H9 (cell line): ENCODE measurements at regions not wholly inside any gene's neighbourhood (a gene's known extent, or its start where the extent isn't known, plus 50 kb on each side); places are given as distances from the start of the nearest gene placed in this dataset.

ENCODE experiments used
- DNase-seq: peaks from one replicate; pipeline ENCODE4 v3.0.0-alpha.2; 2017
- H2AFZ ChIP-seq: one replicate; pipeline ENCODE4 v1.6.1; 2013; ENCODE audit warnings: mild to moderate bottlenecking, low read length, control low read depth, moderate library complexity
- H2AK5ac ChIP-seq: 2 replicates; pipeline ENCODE4 v1.6.1; 2013; ENCODE audit warnings: low read length, control low read depth, mixed read lengths; ENCODE audit not compliant: insufficient read length
- H2BK120ac ChIP-seq: one replicate; pipeline ENCODE4 v1.6.1; 2013; ENCODE audit warnings: low read depth, mild to moderate bottlenecking, low read length, control low read depth, inconsistent platforms; ENCODE audit not compliant: poor library complexity, severe bottlenecking
- H2BK12ac ChIP-seq: 2 replicates; pipeline ENCODE4 v1.6.1; 2013; ENCODE audit warnings: low read length, control low read depth, mixed read lengths, low read depth; ENCODE audit not compliant: insufficient read length
- H2BK15ac ChIP-seq: 2 replicates; pipeline ENCODE4 v1.6.1; 2013; ENCODE audit warnings: low read depth, low read length, control low read depth
- H2BK20ac ChIP-seq: one replicate; pipeline ENCODE4 v1.6.1; 2013; ENCODE audit warnings: low read depth, mild to moderate bottlenecking, low read length, control low read depth, inconsistent platforms; ENCODE audit not compliant: poor library complexity, severe bottlenecking
- H2BK5ac ChIP-seq: 2 replicates; pipeline ENCODE4 v1.6.1; 2013; ENCODE audit warnings: low read length, control low read depth, mixed read lengths; ENCODE audit not compliant: insufficient read length
- H3K14ac ChIP-seq: 2 replicates; pipeline ENCODE4 v1.6.1; 2013; ENCODE audit warnings: low read length, control low read depth; ENCODE audit not compliant: insufficient read depth
- H3K18ac ChIP-seq: 2 replicates; pipeline ENCODE4 v1.6.1; 2013; ENCODE audit warnings: low read depth, mild to moderate bottlenecking, mixed read lengths, low read length, control low read depth; ENCODE audit not compliant: insufficient read length
- H3K23ac ChIP-seq: 2 replicates; pipeline ENCODE4 v1.6.1; 2013; ENCODE audit warnings: low read length, control low read depth, mixed read lengths, low read depth; ENCODE audit not compliant: insufficient read length
- H3K23me2 ChIP-seq: 2 replicates; pipeline ENCODE4 v1.6.1; 2013; ENCODE audit warnings: low read depth, mild to moderate bottlenecking, mixed read lengths, low read length, control low read depth; ENCODE audit not compliant: insufficient read length, poor library complexity, severe bottlenecking
- H3K27ac ChIP-seq: 2 replicates; pipeline ENCODE4 v1.5.1; 2013; ENCODE audit warnings: low read length, control low read depth, mixed read lengths, low read depth; ENCODE audit not compliant: insufficient read length
- H3K27me3 ChIP-seq: 2 replicates; pipeline ENCODE4 v1.6.1; 2013; ENCODE audit warnings: low read length, control low read depth, inconsistent platforms; ENCODE audit not compliant: insufficient read depth
- H3K4ac ChIP-seq: 2 replicates; pipeline ENCODE4 v1.6.1; 2013; ENCODE audit warnings: low read depth, mild to moderate bottlenecking, control low read depth, inconsistent platforms, low read length, moderate library complexity
- H3K4me1 ChIP-seq: 2 replicates; pipeline ENCODE4 v1.6.1; 2013; ENCODE audit warnings: low read length, control low read depth, inconsistent platforms; ENCODE audit not compliant: insufficient read depth
- H3K4me2 ChIP-seq: 2 replicates; pipeline ENCODE4 v1.6.1; 2013; ENCODE audit warnings: low read length, control low read depth, mixed read lengths; ENCODE audit not compliant: insufficient read length, insufficient read depth
- H3K56ac ChIP-seq: 2 replicates; pipeline ENCODE4 v1.6.1; 2013; ENCODE audit warnings: low read depth, mild to moderate bottlenecking, mixed read lengths, low read length, control low read depth; ENCODE audit not compliant: insufficient read length
- H3K79me1 ChIP-seq: 2 replicates; pipeline ENCODE4 v1.6.1; 2013; ENCODE audit warnings: low read depth, mild to moderate bottlenecking, moderate library complexity, low read length, control low read depth, inconsistent platforms; ENCODE audit not compliant: insufficient read depth, poor library complexity, severe bottlenecking
- H3K79me2 ChIP-seq: 2 replicates; pipeline ENCODE4 v1.6.1; 2013; ENCODE audit warnings: low read length, control low read depth, inconsistent platforms; ENCODE audit not compliant: insufficient read depth
- H3K9ac ChIP-seq: 2 replicates; pipeline ENCODE4 v1.6.1; 2013; ENCODE audit warnings: low read length, control low read depth, mixed read lengths; ENCODE audit not compliant: insufficient read length; ENCODE audit errors: extremely low read depth
- H3K9me3 ChIP-seq: one replicate; pipeline ENCODE4 v1.6.1; 2013; ENCODE audit warnings: low read depth, low read length, inconsistent platforms; ENCODE audit not compliant: control insufficient read depth
- H3T11ph ChIP-seq: one replicate; pipeline ENCODE4 v1.6.1; 2013; ENCODE audit warnings: mild to moderate bottlenecking, low read length, control low read depth, inconsistent platforms
- H4K20me1 ChIP-seq: one replicate; pipeline ENCODE4 v1.6.1; 2013; ENCODE audit not compliant: control insufficient read depth, insufficient read length, insufficient read depth
- H4K5ac ChIP-seq: 2 replicates; pipeline ENCODE4 v1.6.1; 2013; ENCODE audit warnings: low read depth, mild to moderate bottlenecking, mixed read lengths, low read length, control low read depth; ENCODE audit not compliant: insufficient read length
- H4K8ac ChIP-seq: replicated peaks from 2 replicates; pipeline ENCODE4 v1.6.1; 2013; ENCODE audit warnings: low read length, control low read depth, mixed read lengths, low read depth; ENCODE audit not compliant: insufficient read length
- H4K91ac ChIP-seq: 2 replicates; pipeline ENCODE4 v1.6.1; 2013; ENCODE audit warnings: low read depth, mild to moderate bottlenecking, moderate library complexity, mixed read lengths, low read length, control low read depth; ENCODE audit not compliant: insufficient read length
- H3K27ac Mint-ChIP-seq, 3 experiments: 2 replicates in 2 of 3; 3 replicates in 1 of 3; pipeline ENCODE4 v1.8.0; 2020 to 2021; ENCODE audit warnings: mixed read lengths in 3 of 3, mild to moderate bottlenecking in 1 of 3, moderate library complexity in 1 of 3
- H3K27me3 Mint-ChIP-seq: 2 replicates; pipeline ENCODE4 v1.8.0; 2021; ENCODE audit warnings: low read depth, mild to moderate bottlenecking, moderate library complexity, mixed read lengths
- H3K36me3 Mint-ChIP-seq, 3 experiments: 2 replicates in 2 of 3; 3 replicates in 1 of 3; pipeline ENCODE4 v1.8.0; 2020 to 2021; ENCODE audit warnings: low read depth in 3 of 3, mixed read lengths in 3 of 3; ENCODE audit not compliant: insufficient read depth in 1 of 3
- H3K4me1 Mint-ChIP-seq, 2 experiments: 2 replicates each; pipeline ENCODE4 v1.8.0; 2020; ENCODE audit warnings: mixed read lengths in 2 of 2
- H3K4me3 Mint-ChIP-seq, 2 experiments: 2 replicates in 1 of 2; 3 replicates in 1 of 2; pipeline ENCODE4 v1.8.0; 2020 to 2021; ENCODE audit warnings: mild to moderate bottlenecking in 2 of 2, mixed read lengths in 2 of 2, moderate library complexity in 1 of 2
- H3K9me3 Mint-ChIP-seq, 2 experiments: 2 replicates in 1 of 2; 3 replicates in 1 of 2; pipeline ENCODE4 v1.8.0; 2020; ENCODE audit warnings: mild to moderate bottlenecking in 2 of 2, mixed read lengths in 2 of 2, moderate library complexity in 1 of 2
- WGBS: extraction: QIAGEN DNeasy Blood & Tissue Kit; methylation state at CpG from one replicate; pipeline ENCODE4 v1.1.7; 2013; ENCODE audit warnings: missing lambda C conversion rate, low lambda C conversion rate, mixed read lengths; ENCODE audit not compliant: insufficient read length; ENCODE audit errors: extremely low coverage; 5-methylcytosine and 5-hydroxymethylcytosine counted together
- TF ChIP-seq, protein P1 (sequence below): fragments of 200-600 bp; sonication (generic); conservative IDR thresholded peaks from 3 replicates; pipeline ENCODE4 v1.8.0; 2021; ENCODE audit warnings: antibody characterized with exemption, mild to moderate bottlenecking

DNA sequence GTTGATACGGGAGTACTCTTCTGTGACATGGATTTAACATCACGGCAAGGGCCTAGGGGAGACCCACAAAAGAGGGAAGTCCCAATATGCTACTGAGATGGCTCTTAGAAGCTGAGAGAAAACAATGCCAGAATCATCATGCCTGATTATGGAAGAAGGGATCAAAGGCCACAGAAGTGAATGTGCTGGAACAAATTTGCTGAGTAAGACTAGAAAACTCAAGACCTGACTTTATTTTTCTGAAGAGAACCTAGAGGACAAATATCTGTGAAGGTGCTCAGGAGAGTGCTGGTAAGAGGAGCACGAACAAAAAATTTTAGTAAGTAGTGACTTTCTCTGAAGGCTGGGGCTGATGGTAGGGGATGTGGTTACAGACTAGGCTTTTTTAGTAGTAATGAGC lies 277.0 kb downstream of the ZEB1 start:
- Histone ChIP-seq H2AK5ac (no peak overlapping the region), H3K9me3 (no peaks in the 10 kb centered on the region), H2BK20ac (no peak overlapping the region), H3K4me2 (no peak overlapping the region), H3K79me2 (no peaks in the 10 kb centered on the region), H2BK12ac (no peak overlapping the region), H3K27ac (no peak overlapping the region), H3K79me1 (no peaks in the 10 kb centered on the region), H3K23me2 (no peaks in the 10 kb centered on the region), H3K14ac (no peak overlapping the region), H3K4me1 (no peaks in the 10 kb centered on the region), H2BK120ac (no peak overlapping the region), H3K27me3 (no peaks in the 10 kb centered on the region), H3K23ac (no peak overlapping the region), H4K5ac (no peak overlapping the region), H3K9ac (no peak overlapping the region), H4K91ac (no peak overlapping the region), H2BK15ac (no peak overlapping the region), H4K8ac (no peak overlapping the region), H3K56ac (no peak overlapping the region), H4K20me1 (no peaks in the 10 kb centered on the region), H2BK5ac (no peak overlapping the region), H3K18ac (no peak overlapping the region), H3K4ac (no peak overlapping the region), H3T11ph (no peak overlapping the region), H2AFZ (no peak overlapping the region)
- Mint-ChIP-seq H3K27me3 (peaks cover 11% of the 10 kb centered on the region), H3K4me1 (peaks cover 2 to 12% of the 10 kb centered on the region in 2 experiments), H3K9me3 (peaks cover 10 to 12% of the 10 kb centered on the region in 2 experiments), H3K4me3 (no peak overlapping the region), H3K27ac (no peak overlapping the region), H3K36me3 (peaks cover 0 to 2% (median 0%) of the 10 kb centered on the region in 3 experiments; a peak in 1 of 7 replicates)
- no peak for DNase-seq
- WGBS, result no CpG with 5 or more reads among the region's 3 CpGs
- TF ChIP-seq, protein P1, sequence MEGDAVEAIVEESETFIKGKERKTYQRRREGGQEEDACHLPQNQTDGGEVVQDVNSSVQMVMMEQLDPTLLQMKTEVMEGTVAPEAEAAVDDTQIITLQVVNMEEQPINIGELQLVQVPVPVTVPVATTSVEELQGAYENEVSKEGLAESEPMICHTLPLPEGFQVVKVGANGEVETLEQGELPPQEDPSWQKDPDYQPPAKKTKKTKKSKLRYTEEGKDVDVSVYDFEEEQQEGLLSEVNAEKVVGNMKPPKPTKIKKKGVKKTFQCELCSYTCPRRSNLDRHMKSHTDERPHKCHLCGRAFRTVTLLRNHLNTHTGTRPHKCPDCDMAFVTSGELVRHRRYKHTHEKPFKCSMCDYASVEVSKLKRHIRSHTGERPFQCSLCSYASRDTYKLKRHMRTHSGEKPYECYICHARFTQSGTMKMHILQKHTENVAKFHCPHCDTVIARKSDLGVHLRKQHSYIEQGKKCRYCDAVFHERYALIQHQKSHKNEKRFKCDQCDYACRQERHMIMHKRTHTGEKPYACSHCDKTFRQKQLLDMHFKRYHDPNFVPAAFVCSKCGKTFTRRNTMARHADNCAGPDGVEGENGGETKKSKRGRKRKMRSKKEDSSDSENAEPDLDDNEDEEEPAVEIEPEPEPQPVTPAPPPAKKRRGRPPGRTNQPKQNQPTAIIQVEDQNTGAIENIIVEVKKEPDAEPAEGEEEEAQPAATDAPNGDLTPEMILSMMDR, result no peak
